HepG2 (cell line): ENCODE measurements at regions not wholly inside any gene's neighbourhood (a gene's known extent, or its start where the extent isn't known, plus 50 kb on each side); places are given as distances from the start of the nearest gene placed in this dataset.

Source experiments
- CC2D1A ChIP-seq: sonication (generic); formaldehyde crosslinking; IDR thresholded peaks from 2 replicates; pipeline ENCODE4 v1.8.1; 2023; ENCODE audit warnings: mild to moderate bottlenecking, missing genetic modification reagents
- HDAC6 ChIP-seq: fragments of 200-600 bp; sonication (generic); IDR thresholded peaks from 2 replicates; pipeline ENCODE4 v1.7.0; 2017; ENCODE audit warnings: mild to moderate bottlenecking, antibody characterized with exemption, low read length, low read depth
- RAD21 ChIP-seq: fragments of 450-650 bp; formaldehyde crosslinking; IDR thresholded peaks from 2 replicates; pipeline ENCODE4 v1.5.0; 2020; ENCODE audit warnings: mild to moderate bottlenecking
- REPIN1 ChIP-seq: sonication (generic); formaldehyde crosslinking; IDR thresholded peaks from 2 replicates; pipeline ENCODE4 v1.8.0; 2022; ENCODE audit warnings: missing genetic modification reagents, low read depth, mild to moderate bottlenecking, borderline replicate concordance
- SRF ChIP-seq: IDR thresholded peaks from 2 replicates; pipeline ENCODE4 v1.6.1; 2011; ENCODE audit warnings: mild to moderate bottlenecking, low read depth, low read length, moderate library complexity
- TOE1 ChIP-seq: sonication (generic); formaldehyde crosslinking; IDR thresholded peaks from 2 replicates; pipeline ENCODE4 v1.4.0; 2020; ENCODE audit warnings: mild to moderate bottlenecking, missing genetic modification reagents
- YY1 ChIP-seq: IDR thresholded peaks from 2 replicates; pipeline ENCODE4 v1.6.1; 2011; ENCODE audit warnings: low read length, low read depth, moderate library complexity, mild to moderate bottlenecking; ENCODE audit not compliant: insufficient read depth, insufficient replicate concordance
- ZNF329 ChIP-seq: sonication (generic); formaldehyde crosslinking; IDR thresholded peaks from 2 replicates; pipeline ENCODE4 v1.9.0; 2021; ENCODE audit warnings: low read depth, mild to moderate bottlenecking, missing genetic modification reagents
- TF ChIP-seq, protein P1 (sequence below): sonication (generic); formaldehyde crosslinking; IDR thresholded peaks from 2 replicates; pipeline ENCODE4 v1.5.0; 2020; ENCODE audit warnings: mild to moderate bottlenecking, missing genetic modification reagents, moderate library complexity

DNA sequence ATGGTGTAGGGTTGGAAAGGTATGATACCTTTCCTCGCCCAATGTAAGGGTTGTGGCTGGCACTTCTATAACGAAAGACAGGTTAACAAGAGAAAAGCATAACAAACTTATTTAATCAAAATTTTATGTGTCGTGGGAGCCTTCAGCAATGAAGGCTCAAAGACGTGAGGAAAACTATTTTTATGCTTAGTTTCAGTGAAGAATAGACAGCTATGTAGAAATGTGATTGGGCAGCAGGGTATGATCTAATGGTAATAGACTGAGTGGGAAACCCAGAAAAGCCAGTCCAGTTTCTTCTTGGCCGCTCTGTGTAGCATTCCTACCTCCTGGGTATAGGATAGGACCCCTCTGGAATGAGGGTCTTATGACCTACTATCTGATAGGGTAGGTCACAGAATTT, 464.7 kb downstream of the ADGRL2 start:
- TF ChIP-seq RAD21 (CRISPR knock-in tag) (no peak), HDAC6 (no peak), ZNF329 (no peak), REPIN1 (CRISPR knock-in tag) (no peak), TOE1 (CRISPR knock-in tag) (no peak), SRF (no peak), YY1 (no peak), CC2D1A (CRISPR knock-in tag) (no peak)
- TF ChIP-seq, protein P1, sequence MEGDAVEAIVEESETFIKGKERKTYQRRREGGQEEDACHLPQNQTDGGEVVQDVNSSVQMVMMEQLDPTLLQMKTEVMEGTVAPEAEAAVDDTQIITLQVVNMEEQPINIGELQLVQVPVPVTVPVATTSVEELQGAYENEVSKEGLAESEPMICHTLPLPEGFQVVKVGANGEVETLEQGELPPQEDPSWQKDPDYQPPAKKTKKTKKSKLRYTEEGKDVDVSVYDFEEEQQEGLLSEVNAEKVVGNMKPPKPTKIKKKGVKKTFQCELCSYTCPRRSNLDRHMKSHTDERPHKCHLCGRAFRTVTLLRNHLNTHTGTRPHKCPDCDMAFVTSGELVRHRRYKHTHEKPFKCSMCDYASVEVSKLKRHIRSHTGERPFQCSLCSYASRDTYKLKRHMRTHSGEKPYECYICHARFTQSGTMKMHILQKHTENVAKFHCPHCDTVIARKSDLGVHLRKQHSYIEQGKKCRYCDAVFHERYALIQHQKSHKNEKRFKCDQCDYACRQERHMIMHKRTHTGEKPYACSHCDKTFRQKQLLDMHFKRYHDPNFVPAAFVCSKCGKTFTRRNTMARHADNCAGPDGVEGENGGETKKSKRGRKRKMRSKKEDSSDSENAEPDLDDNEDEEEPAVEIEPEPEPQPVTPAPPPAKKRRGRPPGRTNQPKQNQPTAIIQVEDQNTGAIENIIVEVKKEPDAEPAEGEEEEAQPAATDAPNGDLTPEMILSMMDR (CRISPR knock-in tag) = no peak
